Rectal smooth muscle tissue (tissue), 1 donor: ENCODE measurements at regions not wholly inside any gene's neighbourhood (a gene's known extent, or its start where the extent isn't known, plus 50 kb on each side); places are given as distances from the start of the nearest gene placed in this dataset.

Source experiments
- H3K27ac ChIP-seq: one replicate; pipeline ENCODE4 v1.7.0; 2013; ENCODE audit warnings: low read depth, low read length, inconsistent platforms
- H3K27me3 ChIP-seq: one replicate; pipeline ENCODE4 v1.7.0; 2013; ENCODE audit warnings: low read length; ENCODE audit not compliant: control insufficient read depth, insufficient read depth
- H3K36me3 ChIP-seq: one replicate; pipeline ENCODE4 v1.7.0; 2013; ENCODE audit warnings: low read length; ENCODE audit not compliant: control insufficient read depth, insufficient read depth
- H3K4me1 ChIP-seq: one replicate; pipeline ENCODE4 v1.7.0; 2013; ENCODE audit warnings: low read length; ENCODE audit not compliant: control insufficient read depth, insufficient read depth
- H3K4me3 ChIP-seq: one replicate; pipeline ENCODE4 v1.7.0; 2013; ENCODE audit warnings: low read length
- H3K9ac ChIP-seq: one replicate; pipeline ENCODE4 v1.7.0; 2013; ENCODE audit warnings: low read length

GRCh38 chr2:162908567-162908966, 70.0 kb upstream of the KCNH7 start:
- no peaks in the 10 kb centered on the region for H3K4me1 ChIP-seq
- no peak overlapping the region for H3K9ac ChIP-seq
- H3K27ac ChIP-seq, result no peak overlapping the region
- no peak overlapping the region for H3K4me3 ChIP-seq
- no peaks in the 10 kb centered on the region for H3K36me3 ChIP-seq
- H3K27me3 ChIP-seq, result no peaks in the 10 kb centered on the region

GRCh38 chr2:162890690-162891311, 52.2 kb upstream of the KCNH7 start:
- no peaks in the 10 kb centered on the region for H3K27me3 ChIP-seq
- H3K4me3 ChIP-seq, result no peak overlapping the region
- no peaks in the 10 kb centered on the region for H3K36me3 ChIP-seq
- H3K27ac ChIP-seq, result no peak overlapping the region
- no peaks in the 10 kb centered on the region for H3K4me1 ChIP-seq
- no peak overlapping the region for H3K9ac ChIP-seq

- no peaks in the 10 kb centered on the region for H3K4me1 ChIP-seq
- H3K9ac ChIP-seq, result no peak overlapping the region
- H3K27ac ChIP-seq, result no peak overlapping the region
- no peaks in the 10 kb centered on the region for H3K36me3 ChIP-seq
- H3K4me3 ChIP-seq, result no peak overlapping the region
- no peaks in the 10 kb centered on the region for H3K27me3 ChIP-seq
Observed at GRCh38 chr2:162888652-162889051, 50.1 kb upstream of the KCNH7 start.
